ENCODE measurements at regions not wholly inside any gene's neighbourhood (a gene's known extent, or its start where the extent isn't known, plus 50 kb on each side); places are given as distances from the start of the nearest gene placed in this dataset.

DNA sequence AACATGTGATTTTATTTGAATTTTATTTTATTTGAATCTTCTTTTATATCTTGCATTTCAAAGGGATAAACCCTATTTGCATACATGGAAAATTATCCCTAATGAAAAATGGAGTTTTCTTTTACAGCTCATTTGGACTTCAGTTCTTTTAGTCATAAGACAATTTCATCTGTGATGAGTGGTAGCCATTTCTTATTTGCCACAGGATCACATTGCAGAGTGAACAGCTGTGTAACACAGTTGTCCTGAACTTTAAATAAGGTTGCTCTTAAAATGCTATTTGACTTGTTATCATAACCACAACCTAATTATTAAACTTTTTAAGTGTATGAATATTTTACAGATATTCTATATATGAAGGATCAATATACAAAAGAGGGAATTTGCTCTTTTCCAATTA lies 221.7 kb upstream of the ROPN1 start:
- peaks cover 5% of the 10 kb centered on the region for H3K9me3 Mint-ChIP-seq
- H3K4me3 Mint-ChIP-seq, result no peak overlapping the region
- TF ChIP-seq CTCF (conservative IDR thresholded peaks at IDR 0.05), result no peak
- H3K36me3 Mint-ChIP-seq, result no peaks in the 10 kb centered on the region
- no peak for DNase-seq (ENCODE audit: extremely low spot score, unreplicated experiment)
- H3K4me1 Mint-ChIP-seq (ENCODE audit: unreplicated experiment), result peaks cover 5% of the 10 kb centered on the region
- no peaks in the 10 kb centered on the region for H3K27me3 Mint-ChIP-seq
- no peak overlapping the region for H3K27ac Mint-ChIP-seq

DNA sequence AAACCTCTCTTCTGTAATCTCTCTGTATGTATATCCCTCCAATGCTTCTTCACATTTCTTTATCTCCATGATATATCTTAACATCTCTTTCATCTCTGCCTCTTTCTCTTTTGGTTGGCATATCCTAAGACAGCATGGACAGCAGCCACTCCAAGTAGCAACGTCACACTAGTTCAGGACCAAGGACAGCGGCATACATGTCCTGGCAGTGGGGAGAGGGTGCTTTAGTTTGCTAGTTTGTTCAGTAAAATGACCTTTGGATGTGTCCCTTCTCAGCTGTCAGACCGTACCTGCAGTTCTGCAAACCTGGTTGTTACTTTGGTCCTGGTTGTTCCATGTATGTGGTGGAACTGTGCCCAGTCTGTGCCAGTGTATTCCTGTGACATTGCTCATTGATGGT lies 225.6 kb upstream of the ROPN1 start:
- Mint-ChIP-seq H3K4me1 (ENCODE audit: unreplicated experiment) (peaks cover 11% of the 10 kb centered on the region), H3K4me3 (no peak overlapping the region), H3K27me3 (peaks cover 3% of the 10 kb centered on the region), H3K9me3 (peaks cover 5% of the 10 kb centered on the region), H3K27ac (no peak overlapping the region), H3K36me3 (no peaks in the 10 kb centered on the region)
- no peak for TF ChIP-seq CTCF (conservative IDR thresholded peaks at IDR 0.05)
- peak; percentile 78 for DNase-seq (ENCODE audit: extremely low spot score, unreplicated experiment)

GRCh38 chr3:124221422-124221821 lies 229.5 kb upstream of the ROPN1 start:
- Mint-ChIP-seq H3K27me3 (peaks cover 3% of the 10 kb centered on the region), H3K4me1 (ENCODE audit: unreplicated experiment) (peaks cover 11% of the 10 kb centered on the region), H3K9me3 (peaks cover 5% of the 10 kb centered on the region)

DNA sequence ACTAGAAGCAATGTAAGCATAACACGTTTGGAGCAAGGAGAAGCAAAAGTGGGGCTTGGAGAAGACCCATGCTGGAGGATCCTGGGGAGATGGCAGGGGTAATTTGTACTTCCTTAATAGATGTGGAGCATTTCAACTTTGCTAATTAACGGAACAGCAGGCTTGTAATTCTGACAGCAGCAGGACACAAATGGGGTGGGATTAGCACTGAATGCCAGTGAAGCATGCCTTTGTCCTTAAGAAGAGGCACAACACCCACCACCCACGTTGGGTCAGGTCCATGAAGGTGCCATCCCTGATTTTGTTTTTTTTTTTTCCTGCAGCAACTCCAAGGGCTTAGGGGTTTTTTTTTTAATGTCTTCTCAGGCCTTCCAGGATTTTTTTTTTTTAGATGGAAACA lies 231.9 kb upstream of the ROPN1 start:
- H3K4me1 Mint-ChIP-seq (ENCODE audit: unreplicated experiment), result peaks cover 6% of the 10 kb centered on the region

More at GRCh38 chr3:124221422-124221821, 229.5 kb upstream of the ROPN1 start:
- no peak for DNase-seq (ENCODE audit: extremely low spot score, unreplicated experiment)
- H3K4me3 Mint-ChIP-seq, result no peak overlapping the region
- TF ChIP-seq CTCF (conservative IDR thresholded peaks at IDR 0.05), result no peak
- no peaks in the 10 kb centered on the region for H3K36me3 Mint-ChIP-seq
- H3K27ac Mint-ChIP-seq, result no peak overlapping the region

GRCh38 chr3:124227150-124227630 lies 235.3 kb upstream of the ROPN1 start:
- H3K36me3 Mint-ChIP-seq, result peaks cover 11% of the 10 kb centered on the region
- DNase-seq (ENCODE audit: extremely low spot score, unreplicated experiment), result no peak
- peaks cover 12% of the 10 kb centered on the region for H3K9me3 Mint-ChIP-seq
- H3K27me3 Mint-ChIP-seq, result no peaks in the 10 kb centered on the region
- no peaks in the 10 kb centered on the region for H3K4me1 Mint-ChIP-seq (ENCODE audit: unreplicated experiment)
- H3K4me3 Mint-ChIP-seq, result no peak overlapping the region
- no peak overlapping the region for H3K27ac Mint-ChIP-seq
- TF ChIP-seq CTCF (conservative IDR thresholded peaks at IDR 0.05), result no peak

More for the DNA sequence above, 231.9 kb upstream of the ROPN1 start:
- H3K27ac Mint-ChIP-seq, result no peak overlapping the region
- no peak for DNase-seq (ENCODE audit: extremely low spot score, unreplicated experiment)
- peaks cover 5% of the 10 kb centered on the region for H3K36me3 Mint-ChIP-seq
- peaks cover 3% of the 10 kb centered on the region for H3K27me3 Mint-ChIP-seq
- no peak overlapping the region for H3K4me3 Mint-ChIP-seq
- no peak for TF ChIP-seq CTCF (conservative IDR thresholded peaks at IDR 0.05)
- peaks cover 9% of the 10 kb centered on the region for H3K9me3 Mint-ChIP-seq

DNA sequence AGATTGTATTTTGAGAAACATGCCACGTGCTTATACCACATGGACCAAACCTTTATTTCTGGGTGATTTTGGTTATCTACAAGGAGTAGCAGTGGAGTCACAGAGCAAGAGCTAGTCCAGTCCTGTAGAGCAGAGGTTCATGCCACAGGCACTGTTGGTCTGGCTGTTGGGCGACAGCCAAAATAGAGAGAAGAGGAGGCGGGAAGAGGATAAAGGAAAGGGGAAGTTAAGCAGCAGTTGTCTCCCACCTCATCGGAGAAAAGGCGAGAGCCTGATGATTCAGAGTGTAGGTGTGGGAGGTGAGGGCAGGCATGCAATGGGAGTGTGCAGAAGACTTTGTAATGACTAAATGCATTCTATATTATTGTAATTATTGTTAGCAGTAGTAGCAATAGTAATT lies 237.5 kb upstream of the ROPN1 start:
- peaks cover 12% of the 10 kb centered on the region for H3K9me3 Mint-ChIP-seq
- no peak overlapping the region for H3K4me3 Mint-ChIP-seq

More for the DNA sequence above, 237.5 kb upstream of the ROPN1 start:
- DNase-seq (ENCODE audit: extremely low spot score, unreplicated experiment), result no peak
- no peak overlapping the region for H3K27ac Mint-ChIP-seq
- H3K36me3 Mint-ChIP-seq, result peaks cover 12% of the 10 kb centered on the region
- no peaks in the 10 kb centered on the region for H3K4me1 Mint-ChIP-seq (ENCODE audit: unreplicated experiment)
- no peak for TF ChIP-seq CTCF (conservative IDR thresholded peaks at IDR 0.05)
- H3K27me3 Mint-ChIP-seq, result no peaks in the 10 kb centered on the region
